Mesendoderm (in vitro differentiated cells): ENCODE measurements at regions not wholly inside any gene's neighbourhood (a gene's known extent, or its start where the extent isn't known, plus 50 kb on each side); places are given as distances from the start of the nearest gene placed in this dataset.

Source experiments
- DNase-seq: peaks from one replicate; pipeline ENCODE4 v3.0.0; 2013
- H2AK5ac ChIP-seq: 2 replicates; pipeline ENCODE4 v1.6.1; 2013; ENCODE audit warnings: low read length, inconsistent platforms
- H2BK120ac ChIP-seq: 2 replicates; pipeline ENCODE4 v1.6.1; 2013; ENCODE audit warnings: low read depth, mild to moderate bottlenecking, low read length, moderate library complexity, mixed read lengths
- H2BK15ac ChIP-seq: replicated peaks from 2 replicates; pipeline ENCODE4 v1.6.1; 2013; ENCODE audit warnings: low read depth, mild to moderate bottlenecking, moderate library complexity
- H2BK5ac ChIP-seq: 2 replicates; pipeline ENCODE4 v1.6.1; 2013; ENCODE audit warnings: low read length, inconsistent platforms
- H3K18ac ChIP-seq: 2 replicates; pipeline ENCODE4 v1.6.1; 2013; ENCODE audit warnings: mild to moderate bottlenecking, low read length, mixed read lengths
- H3K23ac ChIP-seq: one replicate; pipeline ENCODE4 v1.6.1; 2013; ENCODE audit warnings: low read length
- H3K27ac ChIP-seq: 2 replicates; pipeline ENCODE4 v1.5.1; 2013; ENCODE audit warnings: low read depth, mild to moderate bottlenecking, inconsistent platforms, low read length, moderate library complexity
- H3K27me3 ChIP-seq: 2 replicates; pipeline ENCODE4 v1.6.1; 2013; ENCODE audit warnings: low read length, control low read depth, mild to moderate bottlenecking, inconsistent platforms; ENCODE audit not compliant: insufficient read depth, poor library complexity
- H3K36me3 ChIP-seq: 2 replicates; pipeline ENCODE4 v1.6.1; 2013; ENCODE audit warnings: low read length, inconsistent platforms; ENCODE audit not compliant: control insufficient read depth, insufficient read depth
- H3K4ac ChIP-seq: one replicate; pipeline ENCODE4 v1.6.1; 2013; ENCODE audit warnings: low read depth, mild to moderate bottlenecking, low read length, moderate library complexity
- H3K4me1 ChIP-seq: 2 replicates; pipeline ENCODE4 v1.6.1; 2013; ENCODE audit warnings: low read depth, low read length, inconsistent platforms; ENCODE audit not compliant: control insufficient read depth
- H3K4me2 ChIP-seq: 2 replicates; pipeline ENCODE4 v1.6.1; 2013; ENCODE audit warnings: low read length
- H3K4me3 ChIP-seq: 2 replicates; pipeline ENCODE4 v1.5.1; 2013; ENCODE audit warnings: mild to moderate bottlenecking, low read length
- H3K56ac ChIP-seq: one replicate; pipeline ENCODE4 v1.6.1; 2013; ENCODE audit warnings: low read length
- H3K79me1 ChIP-seq: 2 replicates; pipeline ENCODE4 v1.6.1; 2013; ENCODE audit warnings: low read length, inconsistent platforms
- H3K79me2 ChIP-seq: 2 replicates; pipeline ENCODE4 v1.6.1; 2013; ENCODE audit warnings: mild to moderate bottlenecking, low read length; ENCODE audit not compliant: control insufficient read depth, insufficient read depth
- H3K9ac ChIP-seq: 2 replicates; pipeline ENCODE4 v1.6.1; 2013; ENCODE audit warnings: low read length, inconsistent platforms
- H4K5ac ChIP-seq: one replicate; pipeline ENCODE4 v1.6.1; 2013; ENCODE audit warnings: low read length
- H4K8ac ChIP-seq: one replicate; pipeline ENCODE4 v1.6.1; 2013; ENCODE audit warnings: low read depth, mild to moderate bottlenecking, control low read depth, low read length, moderate library complexity
- WGBS: extraction: QIAGEN DNeasy Blood & Tissue Kit; methylation state at CpG from one replicate; pipeline ENCODE4 v1.1.7; 2013; ENCODE audit warnings: low lambda C conversion rate, missing lambda C conversion rate; ENCODE audit not compliant: insufficient coverage; ENCODE audit errors: extremely low coverage; 5-methylcytosine and 5-hydroxymethylcytosine counted together

DNA sequence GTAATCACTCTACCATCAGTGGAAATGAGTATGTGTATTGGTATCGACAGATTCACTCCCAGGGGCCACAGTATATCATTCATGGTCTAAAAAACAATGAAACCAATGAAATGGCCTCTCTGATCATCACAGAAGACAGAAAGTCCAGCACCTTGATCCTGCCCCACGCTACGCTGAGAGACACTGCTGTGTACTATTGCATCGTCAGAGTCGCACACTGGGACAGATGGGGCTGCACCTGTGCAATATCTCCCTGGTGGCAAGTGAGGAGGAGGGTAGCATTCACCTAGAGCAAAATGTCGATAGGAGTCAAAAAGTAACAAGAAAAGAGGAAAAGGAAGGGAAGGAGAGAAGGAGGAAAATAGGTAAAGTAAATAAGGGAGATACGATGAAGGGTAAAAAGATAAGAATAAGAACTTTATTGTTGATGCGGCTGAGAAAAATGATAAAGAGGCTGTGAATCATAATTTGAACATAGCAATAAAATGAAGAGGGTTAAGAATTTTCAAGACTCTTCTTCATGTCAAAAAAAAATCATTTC lies 450.5 kb upstream of the OR4E1 start:
- H3K36me3 ChIP-seq, result no peaks in the 10 kb centered on the region
- no peak overlapping the region for H3K27ac ChIP-seq
- H2AK5ac ChIP-seq, result no peak overlapping the region
- no peak overlapping the region for H2BK5ac ChIP-seq
- H3K79me2 ChIP-seq, result no peaks in the 10 kb centered on the region
- H3K18ac ChIP-seq, result no peak overlapping the region
- H3K79me1 ChIP-seq, result no peaks in the 10 kb centered on the region
- H3K9ac ChIP-seq, result no peak overlapping the region
- H3K4me3 ChIP-seq, result no peak overlapping the region
- H3K27me3 ChIP-seq, result no peaks in the 10 kb centered on the region
- no peak for DNase-seq
- H4K5ac ChIP-seq, result no peak overlapping the region
- H3K56ac ChIP-seq, result no peak overlapping the region
- 100% methylated on average over 2 of the region's 8 CpGs for WGBS
- no peak overlapping the region for H2BK120ac ChIP-seq
- no peak overlapping the region for H2BK15ac ChIP-seq
- no peak overlapping the region for H3K4me2 ChIP-seq
- H3K4me1 ChIP-seq, result no peaks in the 10 kb centered on the region
- H3K23ac ChIP-seq, result no peak overlapping the region
- no peak overlapping the region for H4K8ac ChIP-seq
- no peak overlapping the region for H3K4ac ChIP-seq

- Histone ChIP-seq H3K79me1 (no peaks in the 10 kb centered on the region), H3K4me1 (no peaks in the 10 kb centered on the region), H3K9ac (no peak overlapping the region), H2AK5ac (no peak overlapping the region), H3K27me3 (no peaks in the 10 kb centered on the region), H3K4ac (no peak overlapping the region), H3K36me3 (no peaks in the 10 kb centered on the region), H3K4me3 (no peak overlapping the region), H2BK120ac (no peak overlapping the region), H3K27ac (no peak overlapping the region), H2BK5ac (no peak overlapping the region), H3K4me2 (no peak overlapping the region), H3K23ac (no peak overlapping the region), H4K8ac (peak overlapping the region; percentile 28), H3K79me2 (no peaks in the 10 kb centered on the region), H4K5ac (no peak overlapping the region), H3K18ac (no peak overlapping the region), H2BK15ac (no peak overlapping the region), H3K56ac (no peak overlapping the region)
- whole genome bisulfite sequencing, result no CpG with 5 or more reads among the region's 3 CpGs
- no peak for DNase-seq
Observed at GRCh38 chr14:22122829-22123560, 449.4 kb upstream of the OR4E1 start.

GRCh38 chr14:22122227-22122818 lies 448.7 kb upstream of the OR4E1 start:
- H3K18ac ChIP-seq, result no peak overlapping the region
- no peaks in the 10 kb centered on the region for H3K27me3 ChIP-seq
- no peak overlapping the region for H3K27ac ChIP-seq
- no peaks in the 10 kb centered on the region for H3K36me3 ChIP-seq
- no peak overlapping the region for H3K4me3 ChIP-seq
- H2BK15ac ChIP-seq, result no peak overlapping the region
- WGBS, result 100% methylated on average over 1 of the region's 4 CpGs
- H2BK120ac ChIP-seq, result no peak overlapping the region
- no peak overlapping the region for H3K9ac ChIP-seq
- H4K8ac ChIP-seq, result no peak overlapping the region
- no peak overlapping the region for H3K4me2 ChIP-seq
- H2AK5ac ChIP-seq, result no peak overlapping the region
- H3K4ac ChIP-seq, result no peak overlapping the region
- H3K79me1 ChIP-seq, result no peaks in the 10 kb centered on the region
- DNase-seq, result peak; percentile 23
- no peaks in the 10 kb centered on the region for H3K4me1 ChIP-seq
- no peak overlapping the region for H3K56ac ChIP-seq
- no peak overlapping the region for H2BK5ac ChIP-seq
- H3K23ac ChIP-seq, result no peak overlapping the region
- no peak overlapping the region for H4K5ac ChIP-seq
- no peaks in the 10 kb centered on the region for H3K79me2 ChIP-seq

DNA sequence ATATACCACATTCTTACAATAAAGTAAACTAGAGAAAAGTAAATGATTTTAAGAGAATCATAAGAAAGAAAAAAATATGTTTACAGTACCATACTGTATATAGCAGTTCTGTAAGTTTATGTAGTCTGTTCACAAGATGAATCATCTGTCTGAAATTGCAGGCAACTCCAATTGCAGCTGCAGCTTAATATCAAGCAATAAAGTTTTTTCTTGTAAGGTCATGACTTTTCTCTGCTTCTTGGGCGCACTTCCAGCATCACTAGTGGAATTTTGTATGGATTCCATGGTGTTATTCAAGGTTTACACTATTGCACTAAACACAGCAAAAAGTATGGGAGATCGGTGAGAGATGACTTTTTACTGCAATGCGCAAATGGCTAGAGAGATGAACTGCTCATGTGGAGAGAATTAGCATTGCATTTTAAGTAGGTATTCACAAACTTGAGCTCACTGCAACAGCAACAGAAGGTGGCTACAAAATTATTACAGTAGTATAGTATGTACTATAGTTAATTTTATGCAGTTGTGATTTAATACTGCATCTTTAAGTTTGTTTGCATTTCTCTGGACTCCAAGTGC lies 445.4 kb upstream of the OR4E1 start:
- Histone ChIP-seq H3K4me1 (no peaks in the 10 kb centered on the region), H4K5ac (no peak overlapping the region), H3K79me2 (no peaks in the 10 kb centered on the region), H2BK15ac (no peak overlapping the region), H2AK5ac (no peak overlapping the region), H3K18ac (no peak overlapping the region), H3K4me2 (no peak overlapping the region), H3K27ac (no peak overlapping the region), H2BK120ac (no peak overlapping the region), H3K36me3 (no peaks in the 10 kb centered on the region), H3K4me3 (no peak overlapping the region), H3K56ac (no peak overlapping the region), H3K79me1 (no peaks in the 10 kb centered on the region), H2BK5ac (no peak overlapping the region), H3K9ac (no peak overlapping the region), H3K23ac (no peak overlapping the region), H3K27me3 (no peaks in the 10 kb centered on the region), H3K4ac (no peak overlapping the region), H4K8ac (no peak overlapping the region)
- WGBS, result no CpG with 5 or more reads among the region's 3 CpGs
- DNase-seq, result no peak

DNA sequence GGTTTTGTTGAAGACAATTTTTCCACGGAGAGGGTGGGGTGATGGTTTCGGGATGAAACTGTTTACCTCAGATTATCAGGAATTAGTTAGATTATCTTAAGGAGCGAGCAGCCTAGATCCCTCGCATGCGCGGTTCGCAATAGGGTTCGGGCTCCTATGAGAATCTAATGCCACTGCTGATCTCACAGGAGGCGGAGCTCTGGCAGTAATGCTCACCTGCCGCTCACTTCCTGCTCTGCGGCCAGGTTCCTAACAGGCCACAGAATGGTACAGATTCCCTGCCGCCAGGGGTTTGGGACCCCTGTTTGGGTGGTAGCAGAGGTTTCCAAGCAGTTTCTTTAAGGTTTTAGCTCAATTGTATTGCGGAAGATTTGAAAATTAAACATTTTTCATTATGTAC lies 439.8 kb upstream of the OR4E1 start:
- H3K4me2 ChIP-seq, result no peak overlapping the region
- WGBS, result no CpG with 5 or more reads among the region's 13 CpGs
- no peak overlapping the region for H3K9ac ChIP-seq
- H3K4me3 ChIP-seq, result no peak overlapping the region
- no peaks in the 10 kb centered on the region for H3K79me2 ChIP-seq
- no peaks in the 10 kb centered on the region for H3K36me3 ChIP-seq
- no peak overlapping the region for H3K4ac ChIP-seq
- no peak overlapping the region for H3K23ac ChIP-seq
- no peak overlapping the region for H3K56ac ChIP-seq
- no peak overlapping the region for H2BK120ac ChIP-seq
- no peak overlapping the region for H4K5ac ChIP-seq
- no peaks in the 10 kb centered on the region for H3K79me1 ChIP-seq
- no peak overlapping the region for H4K8ac ChIP-seq
- no peak overlapping the region for H2BK15ac ChIP-seq
- no peaks in the 10 kb centered on the region for H3K27me3 ChIP-seq
- H2BK5ac ChIP-seq, result no peak overlapping the region
- H2AK5ac ChIP-seq, result no peak overlapping the region
- H3K27ac ChIP-seq, result no peak overlapping the region
- H3K18ac ChIP-seq, result no peak overlapping the region
- peak; percentile 7 for DNase-seq
- H3K4me1 ChIP-seq, result no peaks in the 10 kb centered on the region
